ENCODE measurements at regions not wholly inside any gene's neighbourhood (a gene's known extent, or its start where the extent isn't known, plus 50 kb on each side); places are given as distances from the start of the nearest gene placed in this dataset.

DNA sequence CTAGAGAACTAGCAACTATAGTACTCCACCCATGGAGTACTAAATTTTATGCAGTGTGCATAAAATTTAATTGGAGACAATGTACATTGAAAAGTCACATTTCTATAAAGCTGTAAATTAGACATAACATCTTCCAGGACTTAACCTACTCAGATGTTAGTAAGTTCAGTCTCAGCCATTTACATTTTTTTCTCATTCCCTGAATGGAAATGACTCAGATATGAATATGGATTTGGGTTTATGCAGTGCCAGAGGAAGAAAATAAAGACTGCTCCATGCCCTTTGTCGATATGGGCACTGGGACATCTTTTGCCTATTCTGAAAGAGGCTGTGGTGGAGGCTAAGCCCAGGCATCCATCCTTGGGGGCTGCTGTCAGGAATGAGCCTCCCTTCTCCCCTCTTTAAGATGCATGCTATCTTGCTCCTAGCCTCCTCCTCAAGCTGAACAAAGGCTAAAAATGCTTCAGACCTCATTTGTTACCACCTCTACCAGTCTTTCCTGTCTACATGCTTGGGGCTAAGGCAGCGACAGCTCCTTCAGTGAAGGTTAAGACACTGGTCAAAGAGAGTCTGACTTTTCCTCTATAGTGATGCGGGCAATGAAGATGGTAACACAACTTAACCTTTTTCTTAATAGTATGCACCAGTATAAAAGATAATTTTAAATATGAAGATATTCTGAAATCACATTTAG is 486.8 kb upstream of the ANKRD30A start:
- no peaks in the 10 kb centered on the region for H3K4me1 Mint-ChIP-seq
- TF ChIP-seq, protein P1, sequence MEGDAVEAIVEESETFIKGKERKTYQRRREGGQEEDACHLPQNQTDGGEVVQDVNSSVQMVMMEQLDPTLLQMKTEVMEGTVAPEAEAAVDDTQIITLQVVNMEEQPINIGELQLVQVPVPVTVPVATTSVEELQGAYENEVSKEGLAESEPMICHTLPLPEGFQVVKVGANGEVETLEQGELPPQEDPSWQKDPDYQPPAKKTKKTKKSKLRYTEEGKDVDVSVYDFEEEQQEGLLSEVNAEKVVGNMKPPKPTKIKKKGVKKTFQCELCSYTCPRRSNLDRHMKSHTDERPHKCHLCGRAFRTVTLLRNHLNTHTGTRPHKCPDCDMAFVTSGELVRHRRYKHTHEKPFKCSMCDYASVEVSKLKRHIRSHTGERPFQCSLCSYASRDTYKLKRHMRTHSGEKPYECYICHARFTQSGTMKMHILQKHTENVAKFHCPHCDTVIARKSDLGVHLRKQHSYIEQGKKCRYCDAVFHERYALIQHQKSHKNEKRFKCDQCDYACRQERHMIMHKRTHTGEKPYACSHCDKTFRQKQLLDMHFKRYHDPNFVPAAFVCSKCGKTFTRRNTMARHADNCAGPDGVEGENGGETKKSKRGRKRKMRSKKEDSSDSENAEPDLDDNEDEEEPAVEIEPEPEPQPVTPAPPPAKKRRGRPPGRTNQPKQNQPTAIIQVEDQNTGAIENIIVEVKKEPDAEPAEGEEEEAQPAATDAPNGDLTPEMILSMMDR (IDR thresholded peaks at IDR 0.05) = no peak
- H3K9me3 Mint-ChIP-seq = peaks cover 0 to 11% (median 2%) of the 10 kb centered on the region in 7 donors
- no peaks in the 10 kb centered on the region for H3K36me3 ChIP-seq (replicated peaks in 1 of 2; ENCODE audit: control insufficient read depth in 1 of 2, insufficient read depth in 2 of 2, low read length in 2 of 2)
- no peak overlapping the region for H2AFZ ChIP-seq (ENCODE audit: insufficient read depth, low read depth, low read length, poor library complexity, severe bottlenecking)
- H3K4me3 ChIP-seq (replicated peaks in 1 of 3; ENCODE audit: low read depth in 2 of 3, low read length in 3 of 3) = no peak overlapping the region
- peaks cover 0 to 5% of the 10 kb centered on the region in 2 donors for H3K9me3 ChIP-seq (replicated peaks in 1 of 2; ENCODE audit: control insufficient read depth in 1 of 2, insufficient read depth in 1 of 2, low read length in 2 of 2)
- H3K4me3 Mint-ChIP-seq = no peak overlapping the region
- whole genome bisulfite sequencing (ENCODE audit: insufficient coverage) = 100% methylated on average over 1 of the region's 3 CpGs
- H3K4me2 ChIP-seq (replicated peaks; ENCODE audit: extremely low read depth, low read length, poor library complexity, severe bottlenecking) = no peak overlapping the region
- no peak overlapping the region for H3K27ac ChIP-seq (ENCODE audit: low read depth in 1 of 2, low read length in 2 of 2)
- H3K36me3 Mint-ChIP-seq = no peaks in the 10 kb centered on the region
- peaks cover 0 to 2% (median 0%) of the 10 kb centered on the region in 3 donors for H3K27me3 Mint-ChIP-seq (ENCODE audit: low read depth in 3 of 3)
- intact Hi-C loops (cut with micrococcal nuclease) = no loop called here
- no peak overlapping the region for H3K27ac Mint-ChIP-seq
- no peak overlapping the region for H3K9ac ChIP-seq (ENCODE audit: insufficient read depth, low read length, poor library complexity, severe bottlenecking)
- no peaks in the 10 kb centered on the region for H3K4me1 ChIP-seq (ENCODE audit: control insufficient read depth in 1 of 2, insufficient read depth in 2 of 2, low read length in 2 of 2)
- H3K79me2 ChIP-seq (ENCODE audit: insufficient read depth, low read length) = no peaks in the 10 kb centered on the region
- H3K27me3 ChIP-seq (ENCODE audit: control insufficient read depth in 2 of 2, insufficient read depth in 2 of 2, low read length in 2 of 2) = no peaks in the 10 kb centered on the region
- no peak for DNase-seq
- no peaks in the 10 kb centered on the region for H4K20me1 ChIP-seq (ENCODE audit: insufficient read depth, low read length)

DNA sequence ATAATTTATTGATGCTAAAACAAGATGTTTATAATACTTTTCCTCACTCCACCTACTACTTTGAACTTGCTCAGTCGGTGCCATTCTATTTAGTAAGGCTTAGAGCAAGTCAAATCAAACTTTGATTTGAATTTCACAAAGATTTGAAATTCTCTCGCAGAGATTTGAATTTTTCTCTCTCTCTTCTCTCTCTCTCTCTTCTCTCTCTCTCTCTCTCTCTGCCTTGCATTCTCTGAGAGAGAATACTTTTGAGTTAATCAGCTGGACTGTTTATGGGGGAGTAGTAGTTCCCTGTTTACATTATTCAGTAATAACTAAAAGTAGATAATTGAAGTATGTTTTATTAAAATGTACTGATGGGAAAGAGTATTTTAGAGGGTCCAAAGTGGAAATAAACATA is 488.5 kb upstream of the ANKRD30A start:
- no peak overlapping the region for H2AFZ ChIP-seq (ENCODE audit: insufficient read depth, low read depth, low read length, poor library complexity, severe bottlenecking)
- no peaks in the 10 kb centered on the region for H3K27me3 ChIP-seq (ENCODE audit: control insufficient read depth in 2 of 2, insufficient read depth in 2 of 2, low read length in 2 of 2)
- H3K4me2 ChIP-seq (replicated peaks; ENCODE audit: extremely low read depth, low read length, poor library complexity, severe bottlenecking) = no peak overlapping the region
- H3K9me3 ChIP-seq (replicated peaks in 1 of 2; ENCODE audit: control insufficient read depth in 1 of 2, insufficient read depth in 1 of 2, low read length in 2 of 2) = peaks cover 0 to 5% of the 10 kb centered on the region in 2 donors
- no peaks in the 10 kb centered on the region for H3K36me3 ChIP-seq (replicated peaks in 1 of 2; ENCODE audit: control insufficient read depth in 1 of 2, insufficient read depth in 2 of 2, low read length in 2 of 2)
- Mint-ChIP-seq H3K27ac (no peak overlapping the region), H3K9me3 (peaks cover 0 to 11% (median 3%) of the 10 kb centered on the region in 7 donors), H3K27me3 (ENCODE audit: low read depth in 3 of 3) (peaks cover 0 to 2% (median 0%) of the 10 kb centered on the region in 3 donors), H3K36me3 (no peaks in the 10 kb centered on the region), H3K4me3 (no peak overlapping the region), H3K4me1 (no peaks in the 10 kb centered on the region)
- H3K4me1 ChIP-seq (ENCODE audit: control insufficient read depth in 1 of 2, insufficient read depth in 2 of 2, low read length in 2 of 2) = no peaks in the 10 kb centered on the region
- no peak overlapping the region for H3K9ac ChIP-seq (ENCODE audit: insufficient read depth, low read length, poor library complexity, severe bottlenecking)
- H4K20me1 ChIP-seq (ENCODE audit: insufficient read depth, low read length) = no peaks in the 10 kb centered on the region
- no CpG with 5 or more reads among the region's 2 CpGs for WGBS (ENCODE audit: insufficient coverage)
- TF ChIP-seq, protein P1 (IDR thresholded peaks at IDR 0.05) = no peak
- H3K4me3 ChIP-seq (replicated peaks in 1 of 3; ENCODE audit: low read depth in 2 of 3, low read length in 3 of 3) = no peak overlapping the region
- DNase-seq = no peak
- H3K27ac ChIP-seq (ENCODE audit: low read depth in 1 of 2, low read length in 2 of 2) = no peak overlapping the region
- no peaks in the 10 kb centered on the region for H3K79me2 ChIP-seq (ENCODE audit: insufficient read depth, low read length)
- intact Hi-C loops (cut with micrococcal nuclease) = no loop called here
